CD4-positive, alpha-beta T cell (primary cell): ENCODE measurements at regions not wholly inside any gene's neighbourhood (a gene's known extent, or its start where the extent isn't known, plus 50 kb on each side); places are given as distances from the start of the nearest gene placed in this dataset.

Experiments used
- ATAC-seq: fragments of 200-7000 bp; cut with Tn5 transposase; one replicate; pipeline ENCODE4 v1.10.0; 2022; ENCODE audit warnings: mild to moderate bottlenecking; ENCODE audit not compliant: poor library complexity
- CTCF ChIA-PET: fragments of 350-600 bp; sonication (Branson Sonifier 250); formaldehyde crosslinking; loops from one replicate; lab custom pipeline; 2021; ENCODE audit warnings: antibody characterized with exemption, inconsistent platforms; lab: Charles Lee
- POLR2A ChIA-PET: fragments of 350-600 bp; sonication (Branson Sonifier 250); formaldehyde crosslinking; loops from one replicate; lab custom pipeline; 2021; ENCODE audit warnings: antibody characterized with exemption, inconsistent platforms; lab: Charles Lee
- DNase-seq, 14 experiments: peaks; one replicate each; pipeline ENCODE4 v3.0.0-alpha.2; 2013 to 2020; ENCODE audit warnings: mixed read lengths in 2 of 14
- H3K27ac ChIP-seq, 2 donors: one replicate each; pipeline versions ENCODE4 v1.5.1 to v1.7.0; 2013; ENCODE audit warnings: low read length in 2 of 2, low read depth in 1 of 2, mild to moderate bottlenecking in 1 of 2
- H3K27me3 ChIP-seq, 2 experiments: 1 replicate in 1 of 2; 2 replicates in 1 of 2; pipeline versions ENCODE4 v1.6.1 to v1.7.0; 2013; ENCODE audit warnings: low read length in 2 of 2, control low read depth in 1 of 2, mild to moderate bottlenecking in 1 of 2, moderate library complexity in 1 of 2; ENCODE audit not compliant: insufficient read depth in 2 of 2, control insufficient read depth in 1 of 2
- H3K36me3 ChIP-seq: one replicate; pipeline ENCODE4 v1.6.1; 2013; ENCODE audit warnings: low read length, control low read depth; ENCODE audit not compliant: insufficient read depth
- H3K4me1 ChIP-seq: one replicate; pipeline ENCODE4 v1.6.1; 2013; ENCODE audit warnings: low read length, control low read depth; ENCODE audit not compliant: insufficient read depth
- H3K4me3 ChIP-seq: one replicate; pipeline ENCODE4 v1.5.1; 2013; ENCODE audit warnings: mild to moderate bottlenecking, low read length, moderate library complexity
- H3K9me3 ChIP-seq, 2 experiments: 1 replicate in 1 of 2; 2 replicates in 1 of 2; pipeline versions ENCODE4 v1.6.1 to v1.7.0; 2013; ENCODE audit warnings: low read length in 2 of 2, mild to moderate bottlenecking in 2 of 2, control low read depth in 1 of 2, moderate library complexity in 1 of 2; ENCODE audit not compliant: control insufficient read depth in 1 of 2, insufficient read depth in 1 of 2
- H3K27ac Mint-ChIP-seq: one replicate; pipeline ENCODE4 v1.8.0; 2020; ENCODE audit warnings: mixed read lengths
- H3K27me3 Mint-ChIP-seq: one replicate; pipeline ENCODE4 v1.8.0; 2021; ENCODE audit warnings: mixed read lengths
- H3K36me3 Mint-ChIP-seq: one replicate; pipeline ENCODE4 v1.8.0; 2021; ENCODE audit warnings: low read depth, mixed read lengths
- H3K4me1 Mint-ChIP-seq: one replicate; pipeline ENCODE4 v1.8.0; 2021; ENCODE audit warnings: low read depth, mixed read lengths
- H3K4me3 Mint-ChIP-seq: one replicate; pipeline ENCODE4 v1.8.0; 2020; ENCODE audit warnings: mild to moderate bottlenecking, mixed read lengths
- H3K9me3 Mint-ChIP-seq: one replicate; pipeline ENCODE4 v1.8.0; 2020; ENCODE audit warnings: mixed read lengths
- CTCF ChIP-seq: fragments of 200-600 bp; IDR thresholded peaks from one replicate; pipeline ENCODE4 v1.8.0; 2022; ENCODE audit warnings: antibody characterized with exemption, mild to moderate bottlenecking
- intact Hi-C, 2 experiments: fragments of 100-400 bp; cut with DNase I in 1 of 2; cut with micrococcal nuclease in 1 of 2; formaldehyde crosslinking; loops; one replicate each; pipeline versions ENCODE4 v1.15.1 to v1.9.0; 2023 to 2025; cut with DNase I, micrococcal nuclease

DNA sequence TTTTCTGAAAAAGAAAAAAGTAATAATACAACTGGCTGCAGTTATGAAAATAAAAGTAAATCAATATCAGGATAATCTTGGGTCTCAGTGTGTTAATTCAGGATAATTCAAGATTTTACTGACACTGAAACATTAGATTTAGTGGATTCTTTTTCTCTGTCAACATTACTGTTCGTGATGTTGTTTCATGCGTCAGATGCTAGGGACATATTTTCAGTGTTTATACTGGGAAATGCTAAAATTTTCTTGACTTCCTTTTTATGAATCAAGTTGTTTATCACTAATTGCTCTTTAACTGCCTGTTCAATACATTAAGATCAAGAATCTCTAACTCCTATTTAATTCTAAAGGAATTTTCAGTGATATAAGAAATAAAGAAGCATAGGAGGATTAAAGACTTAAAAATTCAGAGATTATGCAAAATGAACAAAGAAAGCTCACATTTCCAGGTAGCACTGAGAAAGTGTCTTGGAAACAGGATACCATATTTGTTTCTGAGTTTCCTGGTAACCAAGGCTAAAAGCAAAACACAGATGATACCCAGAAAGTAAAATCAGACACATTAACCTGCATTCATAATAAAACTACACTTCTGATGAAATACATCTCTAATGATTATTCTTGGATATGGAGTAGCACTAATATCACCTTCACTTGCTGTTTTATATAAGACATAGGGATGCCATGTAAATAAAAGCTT, 174.0 kb downstream of the ARL4C start:
- H3K9me3 ChIP-seq: no peaks in the 10 kb centered on the region
- POLR2A ChIA-PET: interaction anchor here (0.6 to 1.7 kb wide), 3 partner anchors 12 to 103 kb away, joined by 3 to 5 read pairs (median 3); no protein-coding TSS in a partner anchor
- H3K4me3 ChIP-seq: no peak overlapping the region
- Mint-ChIP-seq H3K9me3 (no peaks in the 10 kb centered on the region), H3K4me3 (peak overlapping the region; percentile 55), H3K27ac (peak overlapping the region; percentile 85), H3K36me3 (no peaks in the 10 kb centered on the region), H3K27me3 (no peaks in the 10 kb centered on the region), H3K4me1 (peaks cover 41% of the 10 kb centered on the region)
- peak overlapping the region in 1 of 2 donors; percentile 7 for H3K27ac ChIP-seq
- intact Hi-C loops: loop anchor here in 1 of 2 experiments (2.0 kb wide), 1 partner anchor 14 kb away; no protein-coding TSS in a partner anchor
- H3K4me1 ChIP-seq: peaks cover 10% of the 10 kb centered on the region
- ATAC-seq (peak; percentile 83), DNase-seq (peak in 3 of 14 experiments; percentile 50 to 67 (median 60))
- CTCF ChIA-PET: interaction anchor here (0.8 to 1.3 kb wide), 4 partner anchors 13 to 46 kb away, joined by 3 to 4 read pairs (median 4); no protein-coding TSS in a partner anchor
- H3K27me3 ChIP-seq: no peaks in the 10 kb centered on the region
- no peaks in the 10 kb centered on the region for H3K36me3 ChIP-seq
- TF ChIP-seq CTCF: no peak

GRCh38 chr2:234320066-234320465, 176.8 kb downstream of the ARL4C start:
- H3K27me3 ChIP-seq: no peaks in the 10 kb centered on the region
- no peaks in the 10 kb centered on the region for H3K9me3 ChIP-seq
- no peaks in the 10 kb centered on the region for H3K9me3 Mint-ChIP-seq
- intact Hi-C loops: no loop called here
- no peaks in the 10 kb centered on the region for H3K36me3 Mint-ChIP-seq
- H3K4me1 ChIP-seq: peaks cover 14% of the 10 kb centered on the region
- ChIA-PET CTCF (interaction anchor here (0.7 kb wide), 1 partner anchor 144 kb away, joined by 3 read pairs; no protein-coding TSS in a partner anchor), POLR2A (interaction anchor here (0.6 to 0.7 kb wide), 2 partner anchors 102 to 134 kb away, joined by 3 read pairs; no protein-coding TSS in a partner anchor)
- no peak overlapping the region for H3K27ac ChIP-seq
- ATAC-seq: no peak
- no peak overlapping the region for H3K4me3 ChIP-seq
- no peaks in the 10 kb centered on the region for H3K27me3 Mint-ChIP-seq
- no peak for DNase-seq
- peak overlapping the region; percentile 61 for H3K27ac Mint-ChIP-seq
- TF ChIP-seq CTCF: no peak
- peaks cover 47% of the 10 kb centered on the region for H3K4me1 Mint-ChIP-seq
- H3K4me3 Mint-ChIP-seq: no peak overlapping the region
- no peaks in the 10 kb centered on the region for H3K36me3 ChIP-seq

- CTCF ChIA-PET: no interaction called here
- H3K4me3 ChIP-seq: no peak overlapping the region
- peaks cover 4% of the 10 kb centered on the region for H3K4me1 ChIP-seq
- Mint-ChIP-seq H3K4me1 (peaks cover 44% of the 10 kb centered on the region), H3K4me3 (no peak overlapping the region), H3K9me3 (no peaks in the 10 kb centered on the region), H3K27me3 (no peaks in the 10 kb centered on the region), H3K36me3 (no peaks in the 10 kb centered on the region), H3K27ac (no peak overlapping the region)
- ATAC-seq: no peak
- no peaks in the 10 kb centered on the region for H3K9me3 ChIP-seq
- no peak overlapping the region for H3K27ac ChIP-seq
- no peaks in the 10 kb centered on the region for H3K27me3 ChIP-seq
- POLR2A ChIA-PET: no interaction called here
- no peaks in the 10 kb centered on the region for H3K36me3 ChIP-seq
- no peak for DNase-seq
- intact Hi-C loops: no loop called here
- TF ChIP-seq CTCF: no peak
Observed at GRCh38 chr2:234318361-234318760, 178.5 kb downstream of the ARL4C start.
